ENCODE measurements at regions not wholly inside any gene's neighbourhood (a gene's known extent, or its start where the extent isn't known, plus 50 kb on each side); places are given as distances from the start of the nearest gene placed in this dataset.
"Not testable (repeated sequence)": the region's sequence is repeated elsewhere in the genome, so short reads cannot be mapped to it uniquely, and the experiment has no call there.

DNA sequence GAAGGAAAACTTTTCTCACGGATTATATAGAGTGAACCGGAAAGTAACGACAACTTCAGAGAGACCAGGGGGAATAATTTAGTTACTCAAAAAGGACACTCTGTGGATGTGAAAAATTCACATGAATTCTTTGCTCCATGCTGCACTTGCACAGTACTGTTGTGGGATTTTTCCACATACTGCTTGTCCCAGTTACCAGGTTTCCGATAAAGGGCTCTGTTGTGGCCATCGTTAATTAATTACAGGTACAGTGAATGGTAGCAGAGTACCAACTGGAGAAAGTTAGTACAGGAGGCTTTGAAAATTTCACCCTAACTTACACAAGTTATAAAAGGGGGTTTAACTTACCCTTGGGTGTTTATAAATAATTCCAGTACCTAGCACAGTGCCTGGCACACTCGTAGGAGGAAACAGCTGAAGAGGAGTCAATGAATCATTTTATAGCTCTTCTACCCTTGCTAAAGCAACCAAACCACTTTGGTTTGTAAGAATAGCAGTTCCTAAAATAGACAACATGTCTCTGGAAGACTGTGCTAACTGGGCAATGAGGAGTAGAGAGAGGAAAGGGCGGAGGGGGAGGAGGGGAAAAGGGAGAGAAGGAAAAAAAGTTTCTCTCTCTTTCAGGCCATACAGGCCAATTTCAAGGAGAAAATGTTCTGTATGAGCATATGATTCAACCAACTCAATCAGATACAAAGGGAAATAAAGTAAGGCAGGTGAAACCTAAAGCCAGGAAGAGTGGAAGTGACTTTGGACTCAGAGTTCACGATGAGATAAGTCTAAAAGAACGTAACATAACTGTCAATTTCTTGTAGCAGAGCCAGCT is 98.3 kb upstream of the MAGI3 start:
- Histone ChIP-seq H3K27me3 (ENCODE audit: control insufficient read depth, insufficient read depth, low read length) (no peaks in the 10 kb centered on the region), H3K4me1 (ENCODE audit: control insufficient read depth, insufficient read depth, low read length) (no peaks in the 10 kb centered on the region), H3K4me3 (ENCODE audit: low read length) (no peak overlapping the region), H3K27ac (ENCODE audit: low read length) (no peak overlapping the region), H3K9me3 (replicated peaks; ENCODE audit: control insufficient read depth, low read depth, low read length) (no peaks in the 10 kb centered on the region), H3K36me3 (ENCODE audit: control insufficient read depth, insufficient read depth, low read length) (no peaks in the 10 kb centered on the region)
- 53% methylated on average over 2 of the region's 9 CpGs for WGBS (ENCODE audit: insufficient coverage)
- no peak for DNase-seq

GRCh38 chr1:113292603-113293255 is 97.6 kb upstream of the MAGI3 start:
- Histone ChIP-seq H3K36me3 (ENCODE audit: control insufficient read depth, insufficient read depth, low read length) (no peaks in the 10 kb centered on the region), H3K27me3 (ENCODE audit: control insufficient read depth, insufficient read depth, low read length) (no peaks in the 10 kb centered on the region), H3K4me3 (ENCODE audit: low read length) (no peak overlapping the region), H3K4me1 (ENCODE audit: control insufficient read depth, insufficient read depth, low read length) (no peaks in the 10 kb centered on the region), H3K9me3 (replicated peaks; ENCODE audit: control insufficient read depth, low read depth, low read length) (no peaks in the 10 kb centered on the region), H3K27ac (ENCODE audit: low read length) (no peak overlapping the region)
- WGBS (ENCODE audit: insufficient coverage) = 60% methylated on average over 1 of the region's 2 CpGs
- DNase-seq = no peak

- no peaks in the 10 kb centered on the region for H3K27me3 ChIP-seq (ENCODE audit: control insufficient read depth, insufficient read depth, low read length)
- no peaks in the 10 kb centered on the region for H3K36me3 ChIP-seq (ENCODE audit: control insufficient read depth, insufficient read depth, low read length)
- H3K27ac ChIP-seq (ENCODE audit: low read length) = no peak overlapping the region
- DNase-seq = no peak
- H3K9me3 ChIP-seq (replicated peaks; ENCODE audit: control insufficient read depth, low read depth, low read length) = no peaks in the 10 kb centered on the region
- 90% methylated on average over 10 of the region's 11 CpGs for WGBS (ENCODE audit: insufficient coverage)
- H3K4me1 ChIP-seq (ENCODE audit: control insufficient read depth, insufficient read depth, low read length) = no peaks in the 10 kb centered on the region
- no peak overlapping the region for H3K4me3 ChIP-seq (ENCODE audit: low read length)
Observed at GRCh38 chr1:113293256-113293626, 97.1 kb upstream of the MAGI3 start.

GRCh38 chr1:113297749-113298148 is 92.6 kb upstream of the MAGI3 start:
- no peaks in the 10 kb centered on the region for H3K36me3 ChIP-seq (ENCODE audit: control insufficient read depth, insufficient read depth, low read length)
- DNase-seq = no peak
- H3K27ac ChIP-seq (ENCODE audit: low read length) = no peak overlapping the region
- H3K4me3 ChIP-seq (ENCODE audit: low read length) = no peak overlapping the region
- H3K9me3 ChIP-seq (replicated peaks; ENCODE audit: control insufficient read depth, low read depth, low read length) = no peaks in the 10 kb centered on the region
- peaks cover 2% of the 10 kb centered on the region for H3K27me3 ChIP-seq (ENCODE audit: control insufficient read depth, insufficient read depth, low read length)
- WGBS (ENCODE audit: insufficient coverage) = no CpG with 5 or more reads among the region's 1 CpG
- no peaks in the 10 kb centered on the region for H3K4me1 ChIP-seq (ENCODE audit: control insufficient read depth, insufficient read depth, low read length)

GRCh38 chr1:113298941-113299340 is 91.4 kb upstream of the MAGI3 start:
- no peak for DNase-seq
- Histone ChIP-seq H3K4me3 (ENCODE audit: low read length) (no peak overlapping the region), H3K9me3 (replicated peaks; ENCODE audit: control insufficient read depth, low read depth, low read length) (no peaks in the 10 kb centered on the region), H3K4me1 (ENCODE audit: control insufficient read depth, insufficient read depth, low read length) (no peaks in the 10 kb centered on the region), H3K27me3 (ENCODE audit: control insufficient read depth, insufficient read depth, low read length) (peaks cover 2% of the 10 kb centered on the region), H3K27ac (ENCODE audit: low read length) (no peak overlapping the region), H3K36me3 (ENCODE audit: control insufficient read depth, insufficient read depth, low read length) (no peaks in the 10 kb centered on the region)
- WGBS (ENCODE audit: insufficient coverage) = no CpG with 5 or more reads among the region's 3 CpGs

GRCh38 chr1:113302636-113303035 is 87.7 kb upstream of the MAGI3 start:
- Histone ChIP-seq H3K27me3 (ENCODE audit: control insufficient read depth, insufficient read depth, low read length) (peaks cover 2% of the 10 kb centered on the region), H3K9me3 (replicated peaks; ENCODE audit: control insufficient read depth, low read depth, low read length) (no peaks in the 10 kb centered on the region), H3K27ac (ENCODE audit: low read length) (no peak overlapping the region), H3K4me1 (ENCODE audit: control insufficient read depth, insufficient read depth, low read length) (no peaks in the 10 kb centered on the region), H3K4me3 (ENCODE audit: low read length) (no peak overlapping the region), H3K36me3 (ENCODE audit: control insufficient read depth, insufficient read depth, low read length) (no peaks in the 10 kb centered on the region)
- DNase-seq = no peak
- WGBS (ENCODE audit: insufficient coverage) = no CpG with 5 or more reads among the region's 2 CpGs

DNA sequence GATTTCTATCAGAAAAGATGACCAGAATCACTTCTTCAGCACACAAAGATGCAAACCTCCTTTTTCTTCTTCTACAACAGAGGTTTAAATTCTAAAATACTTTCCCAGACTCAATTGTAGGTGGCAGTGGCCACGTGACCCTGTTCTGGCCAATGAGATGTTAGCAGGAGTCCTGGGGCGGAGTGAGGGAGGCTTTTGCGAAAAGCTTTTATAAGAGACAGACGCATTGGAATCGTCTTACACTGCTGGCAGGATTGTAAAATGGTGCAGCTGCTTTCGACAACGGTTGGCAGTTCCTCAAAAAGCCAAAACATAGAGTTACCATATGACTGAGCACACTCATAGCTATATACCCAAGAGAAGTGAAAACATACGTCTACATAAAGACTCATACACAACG is 87.0 kb upstream of the MAGI3 start:
- H3K4me3 ChIP-seq (ENCODE audit: low read length) = no peak overlapping the region
- no peaks in the 10 kb centered on the region for H3K4me1 ChIP-seq (ENCODE audit: control insufficient read depth, insufficient read depth, low read length)
- WGBS (ENCODE audit: insufficient coverage) = 45% methylated on average over 6 of the region's 9 CpGs
- no peaks in the 10 kb centered on the region for H3K36me3 ChIP-seq (ENCODE audit: control insufficient read depth, insufficient read depth, low read length)
- peak; percentile 69 for DNase-seq
- no peaks in the 10 kb centered on the region for H3K9me3 ChIP-seq (replicated peaks; ENCODE audit: control insufficient read depth, low read depth, low read length)
- H3K27me3 ChIP-seq (ENCODE audit: control insufficient read depth, insufficient read depth, low read length) = peaks cover 2% of the 10 kb centered on the region
- no peak overlapping the region for H3K27ac ChIP-seq (ENCODE audit: low read length)

DNA sequence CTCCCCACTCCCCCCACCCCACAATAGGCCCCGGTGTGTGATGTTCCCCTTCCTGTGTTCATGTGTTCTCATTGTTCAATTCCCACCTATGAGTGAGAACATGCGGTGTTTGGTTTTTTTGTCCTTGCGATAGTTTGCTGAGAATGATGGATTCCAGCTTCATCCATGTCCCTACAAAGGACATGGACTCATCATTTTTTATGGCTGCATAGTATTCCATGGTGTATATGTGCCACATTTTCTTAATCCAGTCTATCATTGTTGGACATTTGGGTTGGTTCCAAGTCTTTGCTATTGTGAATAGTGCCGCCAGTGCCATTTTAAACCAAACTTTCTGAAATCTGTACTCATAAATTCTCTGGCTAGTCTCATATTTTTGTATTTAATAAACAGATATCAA is 85.3 kb upstream of the MAGI3 start:
- WGBS (ENCODE audit: insufficient coverage) = no CpG with 5 or more reads among the region's 4 CpGs
- H3K36me3 ChIP-seq (ENCODE audit: control insufficient read depth, insufficient read depth, low read length); DNase-seq; H3K27me3 ChIP-seq (ENCODE audit: control insufficient read depth, insufficient read depth, low read length); H3K4me1 ChIP-seq (ENCODE audit: control insufficient read depth, insufficient read depth, low read length); H3K9me3 ChIP-seq (replicated peaks; ENCODE audit: control insufficient read depth, low read depth, low read length); H3K4me3 ChIP-seq (ENCODE audit: low read length); H3K27ac ChIP-seq (ENCODE audit: low read length): not testable (repeated sequence)

DNA sequence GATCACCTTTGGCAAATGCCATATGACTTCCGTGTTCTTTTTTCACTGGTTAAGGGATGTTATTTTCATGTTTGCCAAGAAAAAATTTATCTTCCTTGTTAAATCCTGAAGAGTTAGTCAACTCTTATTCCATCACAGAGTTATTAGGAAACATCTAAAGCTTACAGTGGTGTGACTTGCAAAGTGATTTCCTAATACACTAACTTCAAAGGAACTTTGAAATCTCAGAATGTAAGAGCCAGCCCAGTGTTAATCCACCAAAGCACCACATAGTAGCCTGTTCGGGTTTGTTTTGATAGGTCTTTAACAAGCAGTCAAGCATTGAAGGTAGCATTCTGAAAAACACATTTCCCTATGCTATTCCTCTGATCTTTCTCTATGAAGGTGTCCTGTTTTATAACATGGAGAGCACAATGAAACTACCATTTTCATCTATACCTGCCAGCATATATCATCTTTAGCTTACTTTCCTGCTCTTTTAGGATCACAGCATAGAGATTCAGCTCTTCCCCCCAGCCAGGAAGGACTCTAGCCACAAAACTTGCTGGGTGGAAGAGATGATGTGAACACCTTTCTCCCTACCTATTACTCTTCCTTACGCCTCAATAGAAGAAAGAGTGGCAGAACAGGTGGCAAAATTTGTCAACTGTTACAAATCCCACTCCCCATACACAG is 82.4 kb upstream of the MAGI3 start:
- WGBS (ENCODE audit: insufficient coverage) = no CpG with 5 or more reads among the region's 3 CpGs
- H3K36me3 ChIP-seq (ENCODE audit: control insufficient read depth, insufficient read depth, low read length) = no peaks in the 10 kb centered on the region
- H3K27ac ChIP-seq (ENCODE audit: low read length) = no peak overlapping the region
- H3K4me3 ChIP-seq (ENCODE audit: low read length) = no peak overlapping the region
- DNase-seq = no peak
- no peaks in the 10 kb centered on the region for H3K4me1 ChIP-seq (ENCODE audit: control insufficient read depth, insufficient read depth, low read length)
- H3K9me3 ChIP-seq (replicated peaks; ENCODE audit: control insufficient read depth, low read depth, low read length) = peaks cover 4% of the 10 kb centered on the region
- no peaks in the 10 kb centered on the region for H3K27me3 ChIP-seq (ENCODE audit: control insufficient read depth, insufficient read depth, low read length)

DNA sequence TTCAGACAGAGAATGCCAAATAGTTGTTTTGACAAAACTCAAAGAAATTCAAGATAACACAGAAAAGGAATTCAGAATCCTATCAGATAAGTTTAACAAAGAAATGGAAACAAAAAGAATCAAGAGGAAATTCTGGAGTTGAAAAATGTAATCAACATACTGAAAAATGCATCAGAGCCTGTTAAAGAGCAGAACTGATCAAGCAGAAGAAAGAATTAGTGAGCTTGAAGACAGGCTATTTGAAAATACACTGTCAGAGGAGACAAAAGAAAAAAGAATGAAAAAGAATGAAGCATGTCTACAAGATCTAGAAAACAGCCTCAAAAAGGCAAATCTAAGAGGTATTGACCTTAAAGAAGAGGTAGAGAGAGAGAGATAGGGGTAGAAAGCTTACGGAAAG is 77.7 kb upstream of the MAGI3 start:
- DNase-seq; H3K9me3 ChIP-seq (replicated peaks; ENCODE audit: control insufficient read depth, low read depth, low read length); H3K4me3 ChIP-seq (ENCODE audit: low read length); H3K4me1 ChIP-seq (ENCODE audit: control insufficient read depth, insufficient read depth, low read length); H3K36me3 ChIP-seq (ENCODE audit: control insufficient read depth, insufficient read depth, low read length); H3K27ac ChIP-seq (ENCODE audit: low read length); H3K27me3 ChIP-seq (ENCODE audit: control insufficient read depth, insufficient read depth, low read length): not testable (repeated sequence)
- no CpG with 5 or more reads among the region's 1 CpG for WGBS (ENCODE audit: insufficient coverage)
